ENCODE measurements at regions not wholly inside any gene's neighbourhood (a gene's known extent, or its start where the extent isn't known, plus 50 kb on each side); places are given as distances from the start of the nearest gene placed in this dataset.
"Not testable (repeated sequence)": the region's sequence is repeated elsewhere in the genome, so short reads cannot be mapped to it uniquely, and the experiment has no call there.

DNA sequence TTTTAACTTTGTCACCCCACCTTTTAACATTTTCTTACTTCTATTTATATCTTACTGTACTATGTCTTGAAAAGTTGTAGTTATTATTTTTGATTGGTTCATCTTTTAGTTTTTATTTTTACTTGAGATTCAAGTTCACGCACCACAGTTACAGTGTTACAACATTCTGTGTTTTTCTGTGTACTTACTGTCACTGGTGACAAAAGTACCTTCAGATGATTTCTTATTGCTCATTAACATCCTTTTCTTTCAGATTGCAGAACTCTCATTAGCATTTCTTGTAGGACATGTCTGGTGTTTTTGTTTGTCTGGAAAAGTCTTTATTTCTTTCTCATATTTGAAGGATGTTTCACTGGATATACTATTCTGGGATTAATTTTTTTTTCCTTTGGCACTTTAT is 289.9 kb downstream of the BCAT1 start:
- intact Hi-C loops (cut with micrococcal nuclease) = no loop called here
- ChIA-PET RAD21 (ENCODE audit: low non-redundant PET in 1 of 2, low total read pairs in 2 of 2, uncharacterized antibody in 2 of 2, unreplicated experiment in 2 of 2) (no interaction called here), POLR2A (no interaction called here), CTCF (no interaction called here)
- no peak overlapping the region for H3K27ac ChIP-seq (ENCODE audit: low read depth, low read length)
- H4K20me1 ChIP-seq (ENCODE audit: insufficient read depth) = no peaks in the 10 kb centered on the region
- ATAC-seq (no peak), DNase-seq (ENCODE audit: low read depth, low spot score) (no peak)
- H3K9ac ChIP-seq (ENCODE audit: low read length) = no peak overlapping the region
- peaks cover 3 to 4% of the 10 kb centered on the region in 2 experiments; a peak in 2 of 4 replicates for H3K9me3 ChIP-seq (ENCODE audit: control insufficient read depth in 1 of 2, insufficient read depth in 1 of 2, low read depth in 1 of 2, low read length in 2 of 2)
- TF ChIP-seq, protein P1, sequence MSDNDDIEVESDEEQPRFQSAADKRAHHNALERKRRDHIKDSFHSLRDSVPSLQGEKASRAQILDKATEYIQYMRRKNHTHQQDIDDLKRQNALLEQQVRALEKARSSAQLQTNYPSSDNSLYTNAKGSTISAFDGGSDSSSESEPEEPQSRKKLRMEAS (IDR thresholded peaks at IDR 0.05) = no peak
- TF ChIP-seq ZNF274 (IDR thresholded peaks at IDR 0.05; ENCODE audit: low read depth, low read length) (no peak), SRF (IDR thresholded peaks at IDR 0.05; ENCODE audit: low read depth) (no peak), POLR2AphosphoS5 (IDR thresholded peaks at IDR 0.05; ENCODE audit: low read depth, low read length) (no peak), ZFX (IDR thresholded peaks at IDR 0.05) (no peak), SP1 (IDR thresholded peaks at IDR 0.05; ENCODE audit: low read depth) (no peak)
- H3K79me2 ChIP-seq (ENCODE audit: insufficient read depth, low read length) = no peaks in the 10 kb centered on the region
- no peak overlapping the region for H2AFZ ChIP-seq (ENCODE audit: low read depth, low read length, poor library complexity, severe bottlenecking)
- BruUV-seq (replicated peaks) = no TSS peak
- no peaks in the 10 kb centered on the region for H3K4me1 ChIP-seq (ENCODE audit: control insufficient read depth in 1 of 2, insufficient read depth in 2 of 2, low read length in 2 of 2)
- H3K27me3 ChIP-seq (ENCODE audit: insufficient read depth, low read length) = no peaks in the 10 kb centered on the region
- no peak overlapping the region for H3K4me2 ChIP-seq (ENCODE audit: low read length)
- H3K9me2 ChIP-seq (ENCODE audit: insufficient read depth) = no peaks in the 10 kb centered on the region
- H3K4me3 ChIP-seq (replicated peaks in 1 of 2; ENCODE audit: low read depth in 1 of 2, low read length in 2 of 2) = no peak overlapping the region
- H3K36me3 ChIP-seq (ENCODE audit: control insufficient read depth in 1 of 2, insufficient read depth in 2 of 2, low read length in 2 of 2) = no peaks in the 10 kb centered on the region

DNA sequence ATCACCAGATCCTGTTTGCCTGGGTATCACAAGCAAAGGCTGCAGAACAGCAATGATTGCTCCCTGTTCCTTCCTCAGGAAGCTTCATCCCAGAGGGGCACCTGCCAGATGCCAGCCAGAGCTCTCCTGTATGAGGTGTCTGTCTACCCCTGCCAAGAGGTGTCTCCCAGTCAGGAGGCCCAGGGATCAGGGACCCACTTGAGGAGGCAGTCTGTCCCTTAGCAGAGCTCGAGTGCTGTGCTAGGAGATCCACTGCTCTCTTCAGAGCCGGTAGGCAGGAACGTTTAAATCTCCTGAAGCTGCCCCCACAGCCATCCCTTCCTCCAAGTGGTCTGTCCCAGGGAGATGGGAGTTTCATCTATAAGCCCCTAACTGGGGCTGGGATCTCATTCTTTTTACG is 294.6 kb downstream of the BCAT1 start:
- H3K4me3 ChIP-seq (replicated peaks in 1 of 2; ENCODE audit: low read depth in 1 of 2, low read length in 2 of 2); H3K27me3 ChIP-seq (ENCODE audit: insufficient read depth, low read length); BruUV-seq (replicated peaks); H3K9me3 ChIP-seq (ENCODE audit: control insufficient read depth in 1 of 2, insufficient read depth in 1 of 2, low read depth in 1 of 2, low read length in 2 of 2); H3K9ac ChIP-seq (ENCODE audit: low read length); H3K27ac ChIP-seq (ENCODE audit: low read depth, low read length); H3K4me2 ChIP-seq (ENCODE audit: low read length); H3K79me2 ChIP-seq (ENCODE audit: insufficient read depth, low read length); POLR2A ChIA-PET; CTCF ChIA-PET; DNase-seq (ENCODE audit: low read depth, low spot score); H3K4me1 ChIP-seq (ENCODE audit: control insufficient read depth in 1 of 2, insufficient read depth in 2 of 2, low read length in 2 of 2); H2AFZ ChIP-seq (ENCODE audit: low read depth, low read length, poor library complexity, severe bottlenecking); H3K36me3 ChIP-seq (ENCODE audit: control insufficient read depth in 1 of 2, insufficient read depth in 2 of 2, low read length in 2 of 2); ATAC-seq; RAD21 ChIA-PET (ENCODE audit: low non-redundant PET in 1 of 2, low total read pairs in 2 of 2, uncharacterized antibody in 2 of 2, unreplicated experiment in 2 of 2); H3K9me2 ChIP-seq (ENCODE audit: insufficient read depth); H4K20me1 ChIP-seq (ENCODE audit: insufficient read depth); intact Hi-C loops (cut with micrococcal nuclease): not testable (repeated sequence)

Data from HCT116 (cell line).